ENCODE measurements at regions not wholly inside any gene's neighbourhood (a gene's known extent, or its start where the extent isn't known, plus 50 kb on each side); places are given as distances from the start of the nearest gene placed in this dataset.
"Not testable (repeated sequence)": the region's sequence is repeated elsewhere in the genome, so short reads cannot be mapped to it uniquely, and the experiment has no call there.

DNA sequence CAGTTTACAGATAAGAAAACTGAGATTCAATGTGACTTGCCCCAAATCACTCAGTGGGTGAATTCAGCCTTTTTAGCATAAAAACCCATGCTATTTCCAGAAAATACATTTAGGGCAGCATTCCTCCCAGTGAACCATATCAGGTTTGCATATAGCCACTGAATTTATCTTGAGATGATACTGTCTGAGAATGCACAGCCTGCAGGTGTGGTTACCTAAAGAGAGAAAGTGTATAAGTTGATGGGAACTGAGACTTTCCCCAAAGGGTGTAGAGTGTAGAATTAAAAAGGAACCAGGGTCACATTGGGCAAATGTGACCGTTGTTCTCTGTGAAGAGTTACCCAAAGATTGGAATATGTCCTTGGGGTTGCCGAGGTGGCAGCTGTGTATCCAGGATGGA is 100.0 kb upstream of the PIK3R1 start:
- DNase-seq (ENCODE audit: low read depth): no peak

DNA sequence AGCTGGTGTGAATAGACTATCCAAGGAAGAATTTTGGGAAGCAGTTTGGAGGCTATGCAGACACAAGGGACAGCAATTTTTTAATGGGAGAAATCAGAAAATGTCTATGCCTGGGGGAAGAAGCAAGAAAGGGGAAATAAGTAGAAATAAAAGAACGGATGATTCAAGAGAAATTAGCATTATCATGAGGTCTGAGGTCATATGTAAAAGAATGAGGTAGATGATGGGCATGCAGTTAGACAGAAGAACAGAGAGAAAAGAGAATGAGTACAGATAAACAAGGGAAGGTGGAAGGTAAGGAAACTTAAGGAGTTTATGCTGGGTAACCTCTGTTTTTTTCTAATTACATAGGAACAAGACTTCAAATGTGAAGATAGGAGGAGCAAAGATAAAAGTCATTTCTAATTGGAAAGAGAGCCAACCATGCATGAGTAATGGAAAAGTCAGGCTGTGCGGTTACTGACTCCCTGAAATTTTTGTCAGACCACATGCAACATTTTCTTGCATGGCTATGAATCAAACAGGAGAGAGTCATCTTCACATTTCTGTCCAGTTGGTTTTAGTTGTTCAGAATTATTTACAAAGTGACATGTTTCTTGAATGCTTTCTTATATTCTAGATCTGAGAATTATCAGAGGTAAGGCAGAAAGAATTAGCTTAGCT is 101.0 kb upstream of the PIK3R1 start:
- DNase-seq (ENCODE audit: low read depth): peak; percentile 87

DNA sequence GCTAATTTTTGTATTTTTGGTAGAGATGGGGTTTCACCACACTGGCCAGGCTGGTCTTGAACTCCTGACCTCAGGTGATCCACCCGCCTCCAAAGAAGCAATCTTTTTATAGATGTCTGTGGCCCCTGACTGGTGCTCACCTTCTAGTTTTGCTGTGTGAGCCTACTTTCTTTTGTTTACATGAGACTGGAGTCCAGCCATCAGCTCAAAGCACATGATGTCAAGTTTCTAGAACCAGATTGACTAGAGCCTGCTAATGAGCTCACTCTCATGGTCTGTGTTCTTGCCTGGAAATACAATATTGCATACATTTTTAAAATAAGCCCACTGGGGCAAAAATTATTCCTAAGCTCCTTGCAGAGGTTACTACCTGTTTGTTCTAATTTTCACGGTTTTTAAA is 102.9 kb upstream of the PIK3R1 start:
- DNase-seq (ENCODE audit: low read depth): no peak

DNA sequence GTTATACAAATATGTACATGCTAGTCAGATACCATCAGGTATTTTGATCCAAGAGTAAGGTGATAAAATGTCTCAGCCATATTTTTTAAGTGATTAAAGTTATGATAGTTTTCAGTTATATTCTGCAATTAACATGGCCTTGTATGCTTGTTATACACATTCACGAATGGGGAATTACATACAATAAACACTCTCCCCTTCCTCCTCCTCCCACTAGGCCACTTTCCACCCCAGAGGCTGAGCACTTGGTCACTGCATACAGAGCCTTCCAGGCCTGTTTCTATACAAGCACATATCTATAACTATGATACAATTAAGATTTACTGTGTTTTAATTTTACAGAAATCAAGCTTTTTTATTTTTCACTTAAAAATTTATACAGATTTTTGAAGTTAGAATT is 104.7 kb upstream of the PIK3R1 start:
- no peak for DNase-seq (ENCODE audit: low read depth)

DNA sequence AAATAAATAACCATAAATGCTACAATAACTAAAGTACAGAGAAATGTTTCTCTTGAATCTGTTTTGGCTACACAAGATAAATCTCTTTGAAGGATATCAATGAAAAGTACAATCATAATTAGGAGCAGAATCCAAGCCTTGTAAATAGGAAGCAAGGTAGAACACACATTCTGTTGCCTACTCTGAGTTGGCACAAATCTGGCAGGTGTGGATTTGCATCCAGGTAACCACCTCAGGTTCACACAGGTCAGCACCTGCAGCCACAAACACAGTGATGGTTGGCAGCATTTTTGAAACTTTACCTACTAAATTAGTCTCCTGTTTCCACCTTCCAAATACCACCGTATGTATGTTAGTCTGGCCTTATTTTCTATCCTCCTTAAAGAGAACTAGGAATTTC is 105.3 kb upstream of the PIK3R1 start:
- DNase-seq (ENCODE audit: low read depth): no peak

DNA sequence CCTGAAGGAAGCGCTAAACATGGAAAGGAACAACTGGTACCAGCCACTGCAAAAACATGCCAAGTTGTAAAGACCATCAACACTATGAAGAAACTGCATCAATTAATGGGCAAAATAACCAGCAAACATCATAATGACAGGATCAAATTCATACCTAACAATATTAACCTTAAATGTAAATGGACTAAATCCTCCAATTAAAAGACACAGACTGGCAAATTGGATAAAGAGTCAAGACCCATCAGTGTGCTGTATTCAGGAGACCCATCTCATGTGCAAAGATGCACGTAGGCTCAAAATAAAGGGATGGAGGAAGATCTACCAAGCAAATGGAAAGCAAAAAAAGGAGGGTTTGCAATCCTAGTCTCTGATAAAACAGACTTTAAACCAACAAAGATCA is 111.3 kb upstream of the PIK3R1 start:
- not testable (repeated sequence) for DNase-seq (ENCODE audit: low read depth)

DNA sequence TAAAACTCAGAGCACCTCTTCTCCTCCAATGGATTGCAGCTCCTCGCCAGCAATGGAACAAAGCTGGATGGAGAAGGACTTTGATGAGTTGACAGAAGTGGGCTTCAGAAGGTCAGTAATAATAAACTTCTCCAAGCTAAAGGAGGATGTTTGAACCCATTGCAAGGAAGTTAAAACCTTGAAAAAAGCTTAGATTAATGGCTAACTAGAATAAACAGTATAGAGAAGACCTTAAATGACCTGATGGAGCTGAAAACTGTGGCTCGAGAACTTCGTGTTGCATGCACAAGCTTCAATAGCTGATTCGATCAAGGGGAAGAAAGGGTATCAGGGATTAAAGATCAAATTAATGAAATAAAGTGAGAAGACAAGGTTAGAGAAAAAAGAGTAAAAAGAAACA is 112.3 kb upstream of the PIK3R1 start:
- not testable (repeated sequence) for DNase-seq (ENCODE audit: low read depth)

DNA sequence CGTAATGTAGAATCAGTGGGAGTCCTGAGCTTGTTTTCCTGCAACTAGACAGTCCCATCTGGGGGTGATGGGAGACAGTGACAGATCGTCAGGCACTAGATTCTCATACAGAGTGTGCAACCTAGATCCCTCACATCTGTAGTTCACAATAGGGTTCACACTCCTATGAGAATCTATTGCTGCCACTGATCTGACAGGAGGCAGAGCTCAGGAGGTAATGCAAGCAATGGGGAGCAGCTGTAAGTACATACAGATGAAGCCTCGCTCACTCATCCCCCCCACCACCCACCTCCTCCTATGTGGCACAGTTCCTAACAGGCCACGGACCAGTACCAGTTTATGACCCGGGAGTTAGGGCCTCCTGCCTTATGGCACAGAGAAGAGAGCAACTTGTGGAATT is 116.2 kb upstream of the PIK3R1 start:
- DNase-seq (ENCODE audit: low read depth): no peak

DNA sequence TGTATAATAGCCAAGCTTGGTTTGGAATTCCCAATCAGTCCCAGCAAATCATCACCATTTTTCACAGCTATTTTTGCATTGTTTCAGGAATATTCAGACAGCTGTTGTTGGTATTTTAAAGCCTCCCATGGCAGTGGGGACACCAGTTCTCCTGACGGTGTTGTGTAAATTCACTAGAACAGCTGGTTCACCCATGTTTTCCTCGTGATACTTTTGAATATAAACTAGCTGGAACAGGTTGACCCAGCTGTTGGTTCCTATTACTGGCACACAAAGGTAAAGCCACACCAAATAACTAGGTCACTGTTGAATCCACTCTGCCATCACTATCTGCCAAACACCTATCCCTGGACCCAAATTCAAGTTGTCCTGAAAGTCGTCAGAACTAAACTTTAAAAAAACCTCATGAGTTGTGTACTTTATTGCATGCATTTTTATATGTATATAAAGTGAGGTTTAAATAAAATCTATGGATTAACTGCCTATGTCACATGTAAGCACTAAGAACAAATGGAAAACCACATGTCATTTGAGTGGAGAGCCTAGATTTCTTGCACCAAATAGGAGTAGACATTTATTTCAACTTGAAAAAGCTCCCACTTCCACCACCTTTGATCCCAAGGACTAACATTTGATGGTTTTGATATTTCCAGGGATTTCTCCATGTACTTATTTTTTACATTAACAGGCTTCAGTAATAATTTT is 121.9 kb upstream of the PIK3R1 start:
- no peak for DNase-seq (ENCODE audit: low read depth)

DNA sequence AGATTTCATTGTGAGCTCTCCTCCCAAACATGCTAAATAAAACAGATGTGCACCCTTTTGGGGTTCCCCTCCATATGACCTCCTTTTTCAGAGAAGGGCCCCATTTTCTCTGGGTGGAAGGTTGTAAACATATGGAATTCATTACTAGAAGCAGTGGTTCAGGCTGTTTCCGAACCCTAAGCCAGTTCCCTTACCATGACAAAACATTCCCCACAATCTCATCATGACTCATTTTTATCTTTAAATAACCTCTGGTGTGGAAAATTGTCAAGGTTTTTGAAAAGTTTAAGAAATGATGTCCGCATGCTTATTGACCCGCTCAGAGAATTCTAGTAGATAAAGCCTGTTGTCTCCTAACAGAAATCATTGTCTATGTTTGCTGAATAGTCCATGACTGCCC is 127.3 kb upstream of the PIK3R1 start:
- peak; percentile 44 for DNase-seq (ENCODE audit: low read depth)

DNA sequence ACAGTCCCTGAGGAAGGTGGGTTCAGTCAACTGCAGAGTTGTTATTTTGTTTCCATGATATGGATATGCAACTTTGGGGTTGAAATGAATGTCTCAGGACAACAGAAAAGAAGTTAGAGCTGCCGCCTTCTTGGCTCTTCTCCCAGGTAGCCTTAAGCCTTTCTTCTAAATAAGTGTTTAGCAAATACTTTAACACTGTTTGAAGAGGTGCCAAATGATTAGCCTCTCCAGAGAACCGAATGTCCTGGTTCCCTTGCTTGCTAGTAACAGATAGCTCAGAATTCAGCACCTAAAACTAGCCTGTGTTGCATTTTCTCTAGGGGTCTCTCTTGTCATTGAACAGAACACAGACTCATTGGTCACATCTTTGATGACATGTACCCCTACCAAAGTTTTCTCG is 127.7 kb upstream of the PIK3R1 start:
- DNase-seq (ENCODE audit: low read depth): no peak

DNA sequence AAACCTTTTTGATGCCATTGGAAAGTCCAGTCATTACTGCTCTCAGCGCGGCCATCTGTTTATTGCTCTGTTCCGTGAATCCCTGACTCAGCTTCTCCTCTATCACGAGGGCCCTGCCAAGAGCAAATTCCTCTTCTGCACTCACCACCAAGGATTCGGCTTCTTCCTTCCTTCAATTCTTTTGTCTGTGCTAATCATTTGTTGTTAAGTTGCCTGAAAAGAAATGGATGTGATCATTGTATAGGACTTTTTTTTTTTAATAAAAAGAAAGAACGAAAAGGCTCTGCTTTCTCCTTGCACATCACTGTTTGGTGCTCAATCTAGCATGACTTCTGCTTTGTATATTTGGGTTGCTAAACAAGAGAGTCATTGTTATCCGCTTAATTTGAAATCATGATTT is 128.7 kb upstream of the PIK3R1 start:
- DNase-seq (ENCODE audit: low read depth): no peak

DNA sequence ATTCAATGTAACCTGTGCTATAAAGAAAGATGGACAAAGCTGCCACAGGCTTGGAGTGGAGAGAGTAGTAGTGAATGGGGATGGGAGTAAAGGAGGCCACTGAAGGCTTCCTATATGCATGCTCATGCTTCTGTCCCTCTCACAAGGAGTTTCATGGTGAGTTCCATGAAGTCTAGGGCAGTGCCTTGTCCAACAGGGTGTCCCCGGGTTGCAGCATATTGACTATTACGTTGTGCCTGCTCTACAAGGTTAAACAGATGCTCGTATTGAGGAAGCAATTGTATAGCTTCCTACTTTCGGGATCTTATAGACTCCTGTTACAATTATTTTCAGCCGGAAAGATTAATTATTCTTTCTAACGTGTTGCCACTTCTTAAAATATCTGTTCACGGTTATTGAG is 129.1 kb upstream of the PIK3R1 start:
- DNase-seq (ENCODE audit: low read depth): no peak

DNA sequence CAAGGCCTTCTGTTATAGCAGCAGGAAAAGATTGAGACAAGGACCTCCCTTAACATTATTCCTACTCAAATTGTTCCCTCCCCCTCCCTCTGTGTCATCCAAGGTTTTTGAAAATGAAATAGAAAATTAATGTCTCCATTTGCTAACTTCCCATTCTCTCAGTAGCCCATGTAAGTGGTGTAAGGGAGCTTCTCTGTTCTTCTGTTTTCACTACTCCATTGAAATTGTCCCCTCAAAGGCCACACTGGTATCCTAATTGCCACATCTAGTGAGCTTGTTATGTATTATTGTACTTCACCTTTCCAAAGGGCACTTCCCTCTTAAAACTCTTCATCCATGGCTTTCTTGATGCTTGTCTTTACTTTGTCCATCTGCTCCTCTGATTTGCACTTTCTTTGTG is 131.2 kb upstream of the PIK3R1 start:
- DNase-seq (ENCODE audit: low read depth): no peak

DNA sequence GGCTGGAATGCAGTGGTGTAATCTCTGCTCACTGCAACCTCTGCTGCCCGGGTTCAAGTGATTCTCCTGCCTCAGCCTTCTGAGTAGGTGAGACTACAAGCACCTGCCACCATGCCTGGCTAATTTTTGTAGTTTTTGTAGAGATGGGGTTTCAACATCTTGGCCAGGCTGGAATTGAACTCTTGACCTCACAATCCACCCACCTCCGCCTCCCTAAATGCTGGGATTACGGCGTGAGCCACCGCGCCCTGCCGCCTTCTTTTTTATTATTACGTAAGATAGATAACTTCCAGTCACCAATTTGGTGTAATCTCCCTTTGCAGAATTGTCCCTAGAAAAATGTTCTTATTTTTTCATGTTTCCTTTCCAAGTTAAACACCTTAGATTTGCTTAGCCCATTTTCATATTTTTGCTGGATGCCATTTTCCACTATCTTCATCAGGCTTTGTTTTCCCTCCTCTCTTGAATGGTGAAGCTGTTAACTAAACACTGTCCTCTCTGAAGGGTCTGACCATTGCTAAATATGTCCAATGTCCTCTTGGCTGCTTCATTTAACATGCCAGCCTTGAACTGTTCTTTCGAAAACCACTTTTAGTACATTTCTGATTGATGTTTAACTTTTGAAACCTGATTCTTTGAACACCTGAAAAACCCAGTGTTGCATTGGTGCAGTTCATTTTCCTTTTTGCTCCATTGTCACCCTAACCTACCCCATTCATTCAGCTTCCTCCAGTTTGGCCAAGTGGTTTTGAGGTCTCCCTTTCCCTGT is 135.1 kb upstream of the PIK3R1 start:
- DNase-seq (ENCODE audit: low read depth): no peak

DNA sequence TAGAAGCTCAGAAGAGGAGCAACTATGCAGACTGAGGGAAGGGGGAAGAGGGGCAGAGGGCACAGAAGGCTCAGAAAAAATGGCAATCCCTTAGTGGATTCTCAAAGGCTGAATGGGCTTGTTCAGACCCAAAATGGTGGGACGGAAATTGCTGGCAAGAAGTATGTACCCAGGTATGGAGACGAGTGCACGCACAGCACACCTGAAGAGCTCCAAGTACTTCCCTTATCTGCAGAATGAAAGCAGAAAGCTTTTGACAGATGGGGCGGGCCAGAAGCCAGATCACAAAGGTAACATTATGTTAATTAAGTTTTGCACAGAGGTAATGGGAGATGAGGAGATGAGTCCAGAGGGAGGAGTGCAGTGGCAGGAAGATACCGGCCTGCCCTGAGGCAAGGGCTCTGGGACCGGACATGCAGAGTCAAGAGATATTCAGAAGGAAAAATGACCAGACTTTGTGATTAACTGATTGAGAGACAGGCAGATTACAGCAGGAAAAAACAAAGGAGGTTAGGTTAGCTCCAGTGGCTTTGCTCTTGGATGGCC is 138.1 kb upstream of the PIK3R1 start:
- DNase-seq (ENCODE audit: low read depth): no peak

DNA sequence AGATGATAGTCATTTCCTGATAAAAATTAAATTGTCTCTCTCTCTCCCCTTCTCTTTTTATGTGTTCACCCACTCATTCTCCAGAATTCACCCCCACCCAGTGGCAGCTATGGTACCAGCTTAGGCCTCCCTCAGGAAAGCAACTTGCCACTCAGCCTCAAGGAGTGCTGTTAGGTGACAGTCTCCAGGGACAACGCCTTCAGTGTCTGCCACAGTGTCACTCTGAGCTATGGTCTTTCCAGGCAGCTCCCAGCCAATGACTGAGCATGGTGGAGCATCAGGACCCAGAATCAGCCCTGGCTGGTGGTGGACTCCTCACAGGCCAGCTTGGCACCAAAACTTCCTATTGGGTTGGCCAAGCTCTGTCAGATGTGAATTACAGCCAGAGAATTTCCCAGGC is 140.9 kb upstream of the PIK3R1 start:
- no peak for DNase-seq (ENCODE audit: low read depth)

DNA sequence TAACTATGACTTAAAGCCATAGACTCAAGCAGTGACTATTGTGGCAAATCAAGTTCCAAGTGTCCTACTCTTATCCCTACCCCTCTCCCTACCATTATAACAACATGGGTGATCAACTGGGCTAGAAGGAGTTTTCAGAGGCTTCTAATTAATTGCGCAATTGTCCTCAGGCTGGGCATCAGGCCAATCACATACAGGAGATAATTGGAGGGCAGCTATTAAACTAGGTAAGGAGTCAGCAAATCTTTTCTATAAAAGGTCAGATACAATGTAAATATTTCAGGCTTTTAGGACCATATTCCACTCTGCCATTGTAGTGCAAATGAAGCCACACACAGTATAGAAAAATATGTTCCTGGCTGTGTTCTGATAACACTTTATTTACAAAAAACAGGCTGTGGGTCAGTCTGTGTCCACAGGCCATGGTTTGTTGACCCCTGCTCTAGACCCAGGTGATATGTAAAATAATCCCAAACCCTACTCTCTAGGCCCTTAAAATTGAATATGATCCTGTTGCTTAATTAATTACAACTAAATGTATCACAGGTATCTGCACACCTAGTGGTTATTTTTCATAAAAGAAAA is 141.4 kb upstream of the PIK3R1 start:
- DNase-seq (ENCODE audit: low read depth): no peak

DNA sequence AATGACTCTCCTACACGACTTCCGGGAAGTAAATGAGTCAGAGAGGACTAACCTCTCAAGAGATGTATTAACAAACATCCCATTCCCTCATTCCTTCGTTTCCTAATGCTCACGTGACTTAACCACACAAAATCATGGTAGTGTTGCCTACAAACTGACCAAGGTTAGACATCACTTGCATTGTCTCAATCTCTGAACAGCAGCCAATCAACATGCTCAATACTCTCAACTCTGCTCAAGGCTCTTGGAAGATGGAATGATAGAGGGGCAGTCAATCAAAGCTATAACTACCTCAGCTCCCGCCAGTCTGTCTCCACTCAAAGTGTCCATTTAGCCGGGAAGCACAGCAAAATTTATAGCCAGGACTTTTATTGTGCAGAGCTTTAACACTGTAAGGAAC is 143.8 kb upstream of the PIK3R1 start:
- no peak for DNase-seq (ENCODE audit: low read depth)

DNA sequence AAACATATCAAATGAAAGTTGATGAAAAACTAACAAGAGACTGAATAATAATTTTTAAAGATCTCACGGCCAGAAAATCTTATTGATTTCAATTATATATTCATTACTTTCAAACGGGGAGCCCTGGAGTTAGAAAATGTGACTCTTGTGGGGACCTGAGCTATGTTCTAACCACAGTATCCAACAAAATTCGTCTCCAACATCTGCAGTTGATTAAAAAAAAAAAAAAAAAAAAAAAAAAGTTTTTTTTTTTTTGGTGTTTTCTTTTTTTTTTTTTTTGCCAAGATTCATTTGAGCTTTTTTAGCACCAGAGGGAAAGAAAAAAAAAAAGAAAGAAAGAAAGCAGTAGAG is 144.3 kb upstream of the PIK3R1 start:
- no peak for DNase-seq (ENCODE audit: low read depth)

DNA sequence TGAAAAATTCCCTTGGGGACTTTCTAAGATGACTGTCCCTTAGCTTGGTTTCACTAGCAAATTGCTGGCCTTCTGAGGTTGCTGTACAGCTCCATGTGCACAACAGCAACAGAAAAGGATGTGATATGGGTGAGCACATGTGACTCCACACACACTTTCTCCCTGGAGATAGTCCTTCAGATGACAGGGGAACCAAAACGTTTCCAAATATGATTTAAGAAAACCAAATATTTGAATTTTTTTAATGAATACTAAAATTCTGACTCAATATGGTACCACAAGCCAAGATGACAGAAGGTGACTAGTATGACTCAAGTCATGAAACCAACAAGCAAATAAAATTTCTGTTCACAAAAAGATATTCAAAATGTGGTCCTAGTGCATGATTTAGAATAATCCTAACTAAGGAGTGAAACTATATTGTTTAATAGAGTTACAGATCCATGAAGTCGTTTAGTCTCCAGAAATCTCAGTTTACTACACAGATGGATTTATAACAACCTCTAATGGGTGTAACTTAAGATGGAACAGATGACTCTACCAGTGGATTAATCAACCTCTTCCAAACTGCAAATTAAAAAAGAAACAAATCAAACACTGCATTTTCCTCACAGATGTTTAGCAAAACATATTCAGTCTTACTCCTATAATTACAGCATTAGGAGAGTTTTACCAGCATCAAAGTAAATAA is 144.8 kb upstream of the PIK3R1 start:
- DNase-seq (ENCODE audit: low read depth): no peak

DNA sequence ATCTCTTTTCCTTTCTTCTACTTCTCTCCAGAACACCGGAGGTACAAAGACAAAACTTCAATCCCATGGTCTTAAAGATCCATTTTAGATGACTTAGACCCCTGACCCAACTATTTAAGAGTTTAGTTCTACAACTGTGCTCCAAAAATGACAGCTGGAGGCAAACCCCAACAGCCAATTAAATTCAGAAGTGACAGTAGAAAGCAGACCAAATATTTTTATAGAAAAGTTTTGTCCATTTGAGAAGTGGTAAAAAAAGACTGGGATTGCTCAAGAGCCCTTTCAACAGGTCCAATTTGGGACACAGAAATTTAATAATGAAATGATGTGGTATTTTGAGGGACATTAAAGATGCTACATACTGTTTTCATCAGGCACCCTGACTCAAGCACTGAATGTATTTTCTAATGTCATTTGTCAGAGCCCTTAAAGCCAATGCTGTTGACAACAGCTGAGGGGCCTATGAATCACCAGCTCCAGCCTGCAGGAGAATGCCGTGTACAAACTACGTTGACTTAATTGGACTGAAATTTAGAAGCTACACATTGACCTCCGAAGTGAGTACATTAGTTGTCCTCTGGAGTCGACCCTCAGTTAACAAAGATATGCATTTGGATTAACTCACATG is 147.5 kb upstream of the PIK3R1 start:
- DNase-seq (ENCODE audit: low read depth): no peak
